ENCODE measurements at regions not wholly inside any gene's neighbourhood (a gene's known extent, or its start where the extent isn't known, plus 50 kb on each side); places are given as distances from the start of the nearest gene placed in this dataset.

DNA sequence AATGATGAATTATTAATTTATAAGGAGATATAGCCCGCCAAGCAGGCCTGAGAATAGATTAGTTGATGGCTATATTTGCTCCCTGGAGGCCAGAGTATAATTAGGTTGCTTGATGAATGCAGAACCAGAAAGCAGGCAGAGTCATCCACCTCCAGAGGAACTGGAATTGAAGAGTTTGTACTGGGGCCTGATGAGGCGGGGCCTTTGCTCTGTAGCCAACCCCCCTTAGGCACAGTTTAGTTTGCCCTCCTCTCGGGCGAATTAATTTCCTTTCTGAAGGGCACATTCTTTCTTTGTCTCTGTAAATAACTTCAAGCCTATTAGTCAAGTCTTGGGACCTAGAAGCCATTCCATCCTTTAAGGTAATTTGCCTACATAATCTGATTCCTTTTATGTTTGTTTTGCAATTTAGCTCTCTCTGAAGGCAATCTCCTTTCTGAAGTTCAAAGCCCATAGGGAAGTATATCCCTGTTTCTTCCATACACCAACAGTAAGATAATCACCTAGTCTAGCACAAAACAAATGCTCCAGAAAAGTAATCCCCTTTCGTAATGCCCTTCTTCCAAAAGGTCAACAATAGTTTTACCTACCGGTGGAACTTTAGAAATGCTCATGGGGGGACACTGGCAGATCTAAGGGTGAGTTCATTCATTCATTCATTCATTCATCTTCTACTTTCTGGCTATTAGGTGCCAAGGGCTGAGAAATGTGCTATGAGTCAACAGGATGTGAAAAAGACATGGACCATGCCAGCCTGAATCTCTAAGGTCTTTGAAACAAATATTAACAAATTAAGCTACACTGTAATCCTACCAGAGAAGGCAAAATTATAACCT is 84.8 kb upstream of the NUDT4 start:
- H3K27me3 Mint-ChIP-seq (ENCODE audit: unreplicated experiment): peaks cover 1% of the 10 kb centered on the region

DNA sequence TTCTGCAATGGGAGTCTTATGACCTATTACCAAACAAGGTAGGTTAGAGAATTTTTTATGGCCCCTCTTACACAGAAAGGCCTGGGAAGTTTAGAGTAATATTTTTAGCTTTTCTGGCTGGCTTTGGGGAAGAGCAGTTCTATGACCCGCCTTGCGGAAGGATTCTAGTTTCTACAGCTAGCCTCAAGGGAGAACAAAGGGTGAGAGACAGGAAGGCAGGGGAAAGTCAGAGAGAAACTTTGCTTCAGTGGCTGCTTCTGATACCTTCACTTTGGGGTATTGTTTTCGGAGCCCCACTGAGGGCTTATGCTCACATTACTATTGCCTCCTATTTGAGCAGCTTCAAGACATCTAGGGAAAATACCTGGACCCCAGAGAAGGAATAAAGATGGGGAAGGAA is 80.7 kb upstream of the NUDT4 start:
- H3K4me3 Mint-ChIP-seq (ENCODE audit: unreplicated experiment): no peak overlapping the region
- peaks cover 3% of the 10 kb centered on the region for H3K27me3 Mint-ChIP-seq (ENCODE audit: unreplicated experiment)
- H3K9me3 Mint-ChIP-seq (ENCODE audit: unreplicated experiment): no peaks in the 10 kb centered on the region
- DNase-seq (ENCODE audit: low spot score): no peak
- H3K27ac Mint-ChIP-seq (ENCODE audit: unreplicated experiment): no peak overlapping the region
- no peaks in the 10 kb centered on the region for H3K36me3 Mint-ChIP-seq (ENCODE audit: low read depth, unreplicated experiment)
- TF ChIP-seq, protein P1, sequence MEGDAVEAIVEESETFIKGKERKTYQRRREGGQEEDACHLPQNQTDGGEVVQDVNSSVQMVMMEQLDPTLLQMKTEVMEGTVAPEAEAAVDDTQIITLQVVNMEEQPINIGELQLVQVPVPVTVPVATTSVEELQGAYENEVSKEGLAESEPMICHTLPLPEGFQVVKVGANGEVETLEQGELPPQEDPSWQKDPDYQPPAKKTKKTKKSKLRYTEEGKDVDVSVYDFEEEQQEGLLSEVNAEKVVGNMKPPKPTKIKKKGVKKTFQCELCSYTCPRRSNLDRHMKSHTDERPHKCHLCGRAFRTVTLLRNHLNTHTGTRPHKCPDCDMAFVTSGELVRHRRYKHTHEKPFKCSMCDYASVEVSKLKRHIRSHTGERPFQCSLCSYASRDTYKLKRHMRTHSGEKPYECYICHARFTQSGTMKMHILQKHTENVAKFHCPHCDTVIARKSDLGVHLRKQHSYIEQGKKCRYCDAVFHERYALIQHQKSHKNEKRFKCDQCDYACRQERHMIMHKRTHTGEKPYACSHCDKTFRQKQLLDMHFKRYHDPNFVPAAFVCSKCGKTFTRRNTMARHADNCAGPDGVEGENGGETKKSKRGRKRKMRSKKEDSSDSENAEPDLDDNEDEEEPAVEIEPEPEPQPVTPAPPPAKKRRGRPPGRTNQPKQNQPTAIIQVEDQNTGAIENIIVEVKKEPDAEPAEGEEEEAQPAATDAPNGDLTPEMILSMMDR (IDR thresholded peaks at IDR 0.05; ENCODE audit: unreplicated experiment): no peak
- H3K4me1 Mint-ChIP-seq (ENCODE audit: unreplicated experiment): peaks cover 4% of the 10 kb centered on the region

More for the DNA sequence above, 84.8 kb upstream of the NUDT4 start:
- Mint-ChIP-seq H3K9me3 (ENCODE audit: unreplicated experiment) (no peaks in the 10 kb centered on the region), H3K36me3 (ENCODE audit: low read depth, unreplicated experiment) (no peaks in the 10 kb centered on the region), H3K4me3 (ENCODE audit: unreplicated experiment) (no peak overlapping the region), H3K4me1 (ENCODE audit: unreplicated experiment) (peaks cover 4% of the 10 kb centered on the region), H3K27ac (ENCODE audit: unreplicated experiment) (no peak overlapping the region)
- TF ChIP-seq, protein P1 (IDR thresholded peaks at IDR 0.05; ENCODE audit: unreplicated experiment): no peak
- no peak for DNase-seq (ENCODE audit: low spot score)

DNA sequence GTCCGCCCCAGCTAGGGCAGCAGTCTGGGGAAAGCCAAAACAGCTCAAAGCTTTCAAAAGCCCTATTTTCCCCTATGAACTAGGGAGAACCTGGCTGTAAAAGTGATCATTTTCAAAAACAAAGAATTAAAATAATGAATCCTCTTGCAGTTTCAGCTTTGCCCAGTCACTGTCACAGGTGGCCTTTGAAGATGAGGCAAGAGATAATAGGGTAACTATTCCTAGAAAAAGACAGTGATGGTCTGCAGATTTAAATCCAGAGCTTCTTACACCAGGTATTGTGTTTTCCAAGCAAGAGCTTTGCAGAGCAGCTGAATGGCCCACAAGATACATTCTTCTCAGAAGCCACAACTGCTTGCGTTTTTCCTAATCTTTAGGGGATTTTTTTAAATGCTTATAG is 80.2 kb upstream of the NUDT4 start:
- Mint-ChIP-seq H3K4me1 (ENCODE audit: unreplicated experiment) (peaks cover 4% of the 10 kb centered on the region), H3K4me3 (ENCODE audit: unreplicated experiment) (no peak overlapping the region), H3K27me3 (ENCODE audit: unreplicated experiment) (peaks cover 3% of the 10 kb centered on the region), H3K9me3 (ENCODE audit: unreplicated experiment) (no peaks in the 10 kb centered on the region), H3K27ac (ENCODE audit: unreplicated experiment) (no peak overlapping the region), H3K36me3 (ENCODE audit: low read depth, unreplicated experiment) (no peaks in the 10 kb centered on the region)
- no peak for DNase-seq (ENCODE audit: low spot score)
- TF ChIP-seq, protein P1 (IDR thresholded peaks at IDR 0.05; ENCODE audit: unreplicated experiment): no peak

DNA sequence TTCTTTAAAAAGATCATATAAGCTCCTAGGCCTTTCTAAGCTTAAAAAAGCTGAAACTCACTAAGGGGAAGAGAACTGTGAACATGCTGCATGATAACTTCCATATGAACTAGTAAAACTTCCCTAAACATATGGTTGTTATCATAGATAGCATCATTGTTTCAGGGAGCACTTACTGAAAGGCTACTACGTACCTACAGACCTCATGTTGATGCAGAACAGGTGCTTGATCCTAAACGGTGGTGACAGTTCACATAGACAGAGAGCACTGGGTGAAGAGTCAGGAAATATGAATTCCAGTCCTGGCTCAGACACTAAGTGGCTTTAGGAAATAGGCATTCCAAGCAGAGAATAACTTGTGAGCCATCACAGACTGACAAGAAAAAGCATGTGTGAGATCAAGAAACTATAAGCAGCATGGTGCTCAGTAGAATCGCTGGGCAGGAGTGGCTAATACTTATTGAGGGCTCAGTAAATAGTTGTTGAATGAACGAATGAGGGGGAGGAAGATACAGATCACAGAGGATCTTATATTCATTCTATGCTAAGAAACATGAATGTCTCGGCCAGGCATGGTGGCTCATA is 78.4 kb upstream of the NUDT4 start:
- Mint-ChIP-seq H3K36me3 (ENCODE audit: low read depth, unreplicated experiment) (no peaks in the 10 kb centered on the region), H3K9me3 (ENCODE audit: unreplicated experiment) (no peaks in the 10 kb centered on the region), H3K27ac (ENCODE audit: unreplicated experiment) (no peak overlapping the region), H3K4me1 (ENCODE audit: unreplicated experiment) (peaks cover 4% of the 10 kb centered on the region), H3K27me3 (ENCODE audit: unreplicated experiment) (peaks cover 3% of the 10 kb centered on the region), H3K4me3 (ENCODE audit: unreplicated experiment) (no peak overlapping the region)
- no peak for DNase-seq (ENCODE audit: low spot score)
- TF ChIP-seq, protein P1 (IDR thresholded peaks at IDR 0.05; ENCODE audit: unreplicated experiment): no peak

DNA sequence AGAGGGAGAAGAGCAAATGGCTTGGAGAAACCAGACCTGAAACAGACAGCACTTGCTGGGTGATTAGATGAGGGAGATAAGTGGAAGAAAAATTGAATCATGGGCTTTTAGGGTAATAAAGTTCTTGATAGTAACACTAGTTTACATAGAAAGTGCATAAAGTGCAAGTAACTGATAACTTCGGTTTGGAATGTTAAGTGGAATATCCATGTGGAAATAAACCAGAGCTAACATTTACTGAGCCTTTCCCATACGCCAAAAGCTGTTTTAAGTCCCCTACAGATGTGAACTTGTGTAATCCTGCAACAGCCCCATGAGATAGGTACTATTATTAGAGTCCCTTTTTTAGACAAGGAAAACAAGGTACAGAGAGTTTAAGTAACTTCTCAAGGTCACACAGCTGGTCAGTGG is 77.1 kb upstream of the NUDT4 start:
- DNase-seq (ENCODE audit: low spot score): no peak
- H3K4me1 Mint-ChIP-seq (ENCODE audit: unreplicated experiment): peaks cover 4% of the 10 kb centered on the region
- no peak overlapping the region for H3K4me3 Mint-ChIP-seq (ENCODE audit: unreplicated experiment)
- no peak overlapping the region for H3K27ac Mint-ChIP-seq (ENCODE audit: unreplicated experiment)
- H3K36me3 Mint-ChIP-seq (ENCODE audit: low read depth, unreplicated experiment): no peaks in the 10 kb centered on the region
- TF ChIP-seq, protein P1 (IDR thresholded peaks at IDR 0.05; ENCODE audit: unreplicated experiment): no peak
- peaks cover 3% of the 10 kb centered on the region for H3K27me3 Mint-ChIP-seq (ENCODE audit: unreplicated experiment)
- H3K9me3 Mint-ChIP-seq (ENCODE audit: unreplicated experiment): no peaks in the 10 kb centered on the region

Data from endothelial cell (in vitro differentiated cells).